GM12878 (cell line): ENCODE measurements at regions not wholly inside any gene's neighbourhood (a gene's known extent, or its start where the extent isn't known, plus 50 kb on each side); places are given as distances from the start of the nearest gene placed in this dataset.

Source experiments
- ATAC-seq: fragments of 200-7000 bp; cut with Tn5 transposase; 3 replicates; pipeline ENCODE4 v1.9.1; 2020; ENCODE audit warnings: mild to moderate bottlenecking, moderate library complexity
- BruUV-seq: library from RNA; stranded (reverse); fragments of 400-500 nt; replicated peaks from 2 replicates; lab custom pipeline; 2021; lab: Mats Ljungman, UMichigan
- CTCF ChIA-PET: fragments of 300-600 bp; sonication (Branson Sonifier 250); formaldehyde crosslinking; extraction: SDS; loops from one replicate; lab custom pipeline; 2021; ENCODE audit warnings: inconsistent platforms; lab: Yijun Ruan, JAX
- POLR2A ChIA-PET: fragments of 350-600 bp; formaldehyde crosslinking; extraction: SDS; loops from one replicate; lab custom pipeline; 2021; ENCODE audit warnings: inconsistent platforms; lab: Charles Lee
- RAD21 ChIA-PET: fragments of 300-600 bp; sonication (Branson Sonifier 250); formaldehyde crosslinking; loops from one replicate; lab custom pipeline; 2023; ENCODE audit warnings: antibody characterized with exemption; ENCODE audit not compliant: unreplicated experiment; lab: Charles Lee
- SMC1A ChIA-PET: fragments of 300-600 bp; sonication (Branson Sonifier 250); formaldehyde crosslinking; loops from one replicate; lab custom pipeline; 2023; ENCODE audit not compliant: unreplicated experiment, uncharacterized antibody; lab: Charles Lee
- DNase-seq: peaks from one replicate; pipeline ENCODE4 v3.0.0-alpha.2; 2011; ENCODE audit warnings: low read depth, low spot score
- FAIRE-seq: peaks from 3 replicates; lab custom pipeline; 2011; peaks lifted over from hg19 to GRCh38; lab: Jason Lieb, UNC
- H2AFZ ChIP-seq: 2 replicates; pipeline ENCODE4 v1.6.0; 2011; ENCODE audit warnings: low read depth, low read length, control low read depth; ENCODE audit not compliant: control insufficient read depth
- H3K27ac ChIP-seq: 2 replicates; pipeline ENCODE4 v1.5.1; 2011; ENCODE audit warnings: control low read depth; ENCODE audit not compliant: control insufficient read depth, insufficient read depth
- H3K27me3 ChIP-seq, 2 experiments: replicated peaks in 1 of 2; 2 replicates each; pipeline versions ENCODE4 v1.6.0 to v1.6.1; 2011; ENCODE audit warnings: low read length in 1 of 2; ENCODE audit not compliant: control insufficient read depth in 2 of 2, insufficient read depth in 2 of 2
- H3K36me3 ChIP-seq, 2 experiments: 2 replicates each; pipeline ENCODE4 v1.5.1; 2011; ENCODE audit warnings: low read length in 1 of 2; ENCODE audit not compliant: control insufficient read depth in 2 of 2, insufficient read depth in 2 of 2
- H3K4me1 ChIP-seq: 2 replicates; pipeline ENCODE4 v1.6.1; 2011; ENCODE audit warnings: mild to moderate bottlenecking, low read length, moderate library complexity, mixed read lengths; ENCODE audit not compliant: control insufficient read depth, insufficient read depth
- H3K4me2 ChIP-seq: 2 replicates; pipeline ENCODE4 v1.6.0; 2011; ENCODE audit warnings: control low read depth; ENCODE audit not compliant: control insufficient read depth, insufficient read depth
- H3K4me3 ChIP-seq: fragments of 200-600 bp; sonication (generic); 2 replicates; pipeline ENCODE4 v1.5.1; 2016
- H3K79me2 ChIP-seq: 2 replicates; pipeline ENCODE4 v1.6.0; 2011; ENCODE audit warnings: low read length; ENCODE audit not compliant: control insufficient read depth, insufficient read depth
- H3K9ac ChIP-seq: 2 replicates; pipeline ENCODE4 v1.8.0; 2011; ENCODE audit warnings: low read length, control low read depth, mixed read lengths; ENCODE audit not compliant: control insufficient read depth, insufficient read depth
- H3K9me3 ChIP-seq: replicated peaks from 3 replicates; pipeline ENCODE4 v1.5.1; 2011; ENCODE audit warnings: mild to moderate bottlenecking, low read length; ENCODE audit not compliant: control insufficient read depth, insufficient read depth
- H4K20me1 ChIP-seq: 2 replicates; pipeline ENCODE4 v1.6.0; 2011; ENCODE audit not compliant: control insufficient read depth, insufficient read depth
- CEBPZ ChIP-seq: fragments of 150-350 bp; IDR thresholded peaks from 2 replicates; pipeline ENCODE4 v1.6.1; 2016; ENCODE audit warnings: low read depth, low read length
- CHD1 ChIP-seq: IDR thresholded peaks from 2 replicates; pipeline ENCODE4 v1.6.1; 2012; ENCODE audit warnings: low read depth, low read length, improper control_type of control experiment
- CHD4 ChIP-seq: fragments of 200-600 bp; sonication (generic); IDR thresholded peaks from 2 replicates; pipeline ENCODE4 v1.6.1; 2016; ENCODE audit warnings: mild to moderate bottlenecking
- E4F1 ChIP-seq: fragments of 450-650 bp; IDR thresholded peaks from 2 replicates; pipeline ENCODE4 v1.6.1; 2018; ENCODE audit warnings: borderline replicate concordance, mild to moderate bottlenecking; ENCODE audit not compliant: partially characterized antibody
- ESRRA ChIP-seq: IDR thresholded peaks from 2 replicates; pipeline ENCODE4 v1.6.1; 2012; ENCODE audit warnings: mild to moderate bottlenecking, low read length, improper control_type of control experiment
- KAT2A ChIP-seq: conservative IDR thresholded peaks from 2 replicates; pipeline ENCODE4 v1.6.1; 2011; ENCODE audit warnings: low read depth, low read length; ENCODE audit not compliant: control insufficient read depth
- PAX8 ChIP-seq: fragments of 450-650 bp; IDR thresholded peaks from 2 replicates; pipeline ENCODE4 v1.6.1; 2017; ENCODE audit warnings: mild to moderate bottlenecking, moderate library complexity
- RUNX3 ChIP-seq: IDR thresholded peaks from 2 replicates; pipeline ENCODE4 v1.6.1; 2012; ENCODE audit warnings: low read length, inconsistent platforms
- SP1 ChIP-seq: IDR thresholded peaks from one replicate; pipeline ENCODE4 v1.6.1; 2011; ENCODE audit warnings: low read depth, low read length
- TBL1XR1 ChIP-seq: IDR thresholded peaks from 2 replicates; pipeline ENCODE4 v1.6.1; 2012; ENCODE audit warnings: low read depth, low read length, improper control_type of control experiment
- USF2 ChIP-seq: IDR thresholded peaks from 2 replicates; pipeline ENCODE4 v1.6.1; 2011; ENCODE audit warnings: low read depth, low read length, improper control_type of control experiment, borderline replicate concordance
- YY1 ChIP-seq: IDR thresholded peaks from 2 replicates; pipeline ENCODE4 v1.6.1; 2011; ENCODE audit warnings: low read depth, mild to moderate bottlenecking, low read length
- ZBED1 ChIP-seq: IDR thresholded peaks from 2 replicates; pipeline ENCODE4 v1.6.1; 2016; ENCODE audit warnings: borderline replicate concordance
- ZBTB4 ChIP-seq: fragments of 450-650 bp; formaldehyde crosslinking; IDR thresholded peaks from 2 replicates; pipeline ENCODE4 v1.4.0; 2022; ENCODE audit warnings: mild to moderate bottlenecking, moderate library complexity
- WGBS: methylation state at CpG from one replicate; pipeline ENCODE4 v1.1.6; 2016; ENCODE audit warnings: low lambda C conversion rate; ENCODE audit not compliant: insufficient replicate concordance, insufficient coverage; ENCODE audit errors: missing lambda C conversion rate; 5-methylcytosine and 5-hydroxymethylcytosine counted together
- in situ Hi-C: fragments of 300-500 bp; cut with MboI; formaldehyde crosslinking; loops from 9 replicates; pipeline ENCODE4 v1.14.3; 2018; ENCODE audit warnings: mixed read lengths
- intact Hi-C: fragments of 100-400 bp; cut with micrococcal nuclease; formaldehyde crosslinking; loops from one replicate; pipeline ENCODE4 v1.14.2; 2022; ENCODE audit not compliant: unreplicated experiment
- TF ChIP-seq, protein P1 (sequence below): IDR thresholded peaks from 2 replicates; pipeline ENCODE4 v1.6.1; 2012; ENCODE audit warnings: low read depth, low read length, improper control_type of control experiment

- no peaks in the 10 kb centered on the region for H3K36me3 ChIP-seq
- ATAC-seq, result no peak
- no peak for TF ChIP-seq ZBED1
- no peak for TF ChIP-seq ESRRA
- TF ChIP-seq YY1, result no peak
- TF ChIP-seq CHD1, result no peak
- no peak for TF ChIP-seq SP1
- TF ChIP-seq CEBPZ, result no peak
- TF ChIP-seq RUNX3, result no peak
- TF ChIP-seq CHD4, result no peak
- no peak for TF ChIP-seq E4F1
- TF ChIP-seq TBL1XR1, result no peak
- TF ChIP-seq USF2, result no peak
- no peak for TF ChIP-seq PAX8
- no peak for TF ChIP-seq ZBTB4 (CRISPR knock-in tag)
- TF ChIP-seq KAT2A, result no peak
- TF ChIP-seq, protein P1, sequence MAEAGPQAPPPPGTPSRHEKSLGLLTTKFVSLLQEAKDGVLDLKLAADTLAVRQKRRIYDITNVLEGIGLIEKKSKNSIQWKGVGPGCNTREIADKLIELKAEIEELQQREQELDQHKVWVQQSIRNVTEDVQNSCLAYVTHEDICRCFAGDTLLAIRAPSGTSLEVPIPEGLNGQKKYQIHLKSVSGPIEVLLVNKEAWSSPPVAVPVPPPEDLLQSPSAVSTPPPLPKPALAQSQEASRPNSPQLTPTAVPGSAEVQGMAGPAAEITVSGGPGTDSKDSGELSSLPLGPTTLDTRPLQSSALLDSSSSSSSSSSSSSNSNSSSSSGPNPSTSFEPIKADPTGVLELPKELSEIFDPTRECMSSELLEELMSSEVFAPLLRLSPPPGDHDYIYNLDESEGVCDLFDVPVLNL, result no peak
These were observed 74.7 kb upstream of the SH3GL3 start for GRCh38 chr15:83372434-83372891.

More at GRCh38 chr15:83372434-83372891, 74.7 kb upstream of the SH3GL3 start:
- 7% methylated on average over 9 of the region's 9 CpGs for WGBS
- Histone ChIP-seq H3K27me3 (peaks cover 3 to 7% of the 10 kb centered on the region in 2 experiments; a peak in 2 of 4 replicates), H2AFZ (no peak overlapping the region), H3K4me1 (no peaks in the 10 kb centered on the region), H3K27ac (no peak overlapping the region), H3K9me3 (no peaks in the 10 kb centered on the region), H4K20me1 (no peaks in the 10 kb centered on the region), H3K4me3 (no peak overlapping the region), H3K4me2 (no peak overlapping the region), H3K9ac (no peak overlapping the region), H3K79me2 (no peaks in the 10 kb centered on the region)
- CTCF ChIA-PET, result interaction anchor here (0.7 to 2.9 kb wide), 2 partner anchors 124 to 204 kb away, joined by 3 to 8 read pairs; no protein-coding TSS in a partner anchor
- in situ Hi-C loops, result loop anchor here (10.0 kb wide), 1 partner anchor 118 kb away; no protein-coding TSS in a partner anchor
- SMC1A ChIA-PET, result no interaction called here
- FAIRE-seq (no peak), DNase-seq (no peak)
- RAD21 ChIA-PET, result no interaction called here
- intact Hi-C loops, result no loop called here
- no TSS peak for BruUV-seq
- POLR2A ChIA-PET, result no interaction called here
